GM12872 (cell line): ENCODE measurements at regions not wholly inside any gene's neighbourhood (a gene's known extent, or its start where the extent isn't known, plus 50 kb on each side); places are given as distances from the start of the nearest gene placed in this dataset.

Source experiments
- TF ChIP-seq, protein P1 (sequence below): IDR thresholded peaks from 3 replicates; pipeline ENCODE4 v1.5.1; 2011; ENCODE audit warnings: low read depth, mild to moderate bottlenecking, low read length, moderate library complexity; ENCODE audit not compliant: insufficient read depth

DNA sequence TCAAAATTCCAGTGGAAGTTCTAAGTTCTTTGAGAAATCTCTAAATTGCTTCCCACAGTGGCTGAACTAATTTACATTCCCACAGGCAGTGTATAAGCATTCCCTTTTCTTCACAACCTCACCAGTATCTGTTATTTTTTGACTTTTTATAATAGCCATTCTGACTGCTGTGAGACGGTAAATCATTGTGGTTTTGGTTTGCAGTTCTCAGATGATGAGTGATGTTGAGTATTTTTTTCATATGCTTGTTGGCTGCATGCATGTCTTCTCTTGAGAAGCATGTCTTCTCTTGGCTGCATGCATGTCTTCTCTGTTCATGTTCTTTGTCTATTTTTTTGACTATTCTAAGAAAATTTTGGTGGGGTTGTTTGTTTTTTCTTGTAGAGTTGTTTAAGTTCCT lies 499.6 kb upstream of the CCDC54 start:
- TF ChIP-seq, protein P1, sequence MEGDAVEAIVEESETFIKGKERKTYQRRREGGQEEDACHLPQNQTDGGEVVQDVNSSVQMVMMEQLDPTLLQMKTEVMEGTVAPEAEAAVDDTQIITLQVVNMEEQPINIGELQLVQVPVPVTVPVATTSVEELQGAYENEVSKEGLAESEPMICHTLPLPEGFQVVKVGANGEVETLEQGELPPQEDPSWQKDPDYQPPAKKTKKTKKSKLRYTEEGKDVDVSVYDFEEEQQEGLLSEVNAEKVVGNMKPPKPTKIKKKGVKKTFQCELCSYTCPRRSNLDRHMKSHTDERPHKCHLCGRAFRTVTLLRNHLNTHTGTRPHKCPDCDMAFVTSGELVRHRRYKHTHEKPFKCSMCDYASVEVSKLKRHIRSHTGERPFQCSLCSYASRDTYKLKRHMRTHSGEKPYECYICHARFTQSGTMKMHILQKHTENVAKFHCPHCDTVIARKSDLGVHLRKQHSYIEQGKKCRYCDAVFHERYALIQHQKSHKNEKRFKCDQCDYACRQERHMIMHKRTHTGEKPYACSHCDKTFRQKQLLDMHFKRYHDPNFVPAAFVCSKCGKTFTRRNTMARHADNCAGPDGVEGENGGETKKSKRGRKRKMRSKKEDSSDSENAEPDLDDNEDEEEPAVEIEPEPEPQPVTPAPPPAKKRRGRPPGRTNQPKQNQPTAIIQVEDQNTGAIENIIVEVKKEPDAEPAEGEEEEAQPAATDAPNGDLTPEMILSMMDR = no peak

DNA sequence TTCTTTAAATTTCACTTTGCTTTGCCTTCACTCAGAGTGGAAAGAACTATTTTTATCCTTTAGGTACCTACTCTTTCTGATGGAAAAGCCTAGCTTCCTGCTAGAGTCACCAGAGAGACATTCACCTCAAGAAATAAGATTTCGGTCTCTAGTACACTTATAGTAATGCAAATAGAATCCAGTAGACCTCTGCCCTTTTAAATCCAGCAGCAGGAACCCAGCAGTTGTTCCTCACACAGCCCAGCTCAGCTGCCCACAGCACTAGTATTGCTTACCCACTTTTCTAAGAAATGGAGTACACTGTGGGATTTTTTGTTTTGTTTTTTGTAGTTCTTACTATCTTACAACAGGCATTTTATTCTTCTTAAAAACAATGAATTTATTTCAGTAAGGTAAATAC lies 497.0 kb upstream of the CCDC54 start:
- TF ChIP-seq, protein P1 = no peak

DNA sequence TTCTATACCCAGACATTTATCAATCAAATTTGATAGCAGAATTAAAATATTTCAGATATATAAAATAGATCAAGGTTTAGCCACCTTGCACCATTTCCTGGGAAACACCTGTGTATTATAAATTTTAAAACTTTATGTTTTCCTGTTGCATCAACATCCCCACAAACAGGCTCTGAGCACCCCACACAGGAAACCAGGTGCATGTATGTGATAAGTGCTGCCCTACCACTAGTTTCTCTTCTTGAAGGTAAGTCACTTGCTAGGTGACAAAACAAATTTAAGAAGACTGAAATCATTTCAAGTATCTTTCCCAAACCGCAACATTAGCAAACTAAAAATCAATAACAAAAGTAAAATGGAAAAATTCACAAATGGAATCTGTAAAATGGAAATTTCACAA lies 496.1 kb upstream of the CCDC54 start:
- TF ChIP-seq, protein P1 = no peak

DNA sequence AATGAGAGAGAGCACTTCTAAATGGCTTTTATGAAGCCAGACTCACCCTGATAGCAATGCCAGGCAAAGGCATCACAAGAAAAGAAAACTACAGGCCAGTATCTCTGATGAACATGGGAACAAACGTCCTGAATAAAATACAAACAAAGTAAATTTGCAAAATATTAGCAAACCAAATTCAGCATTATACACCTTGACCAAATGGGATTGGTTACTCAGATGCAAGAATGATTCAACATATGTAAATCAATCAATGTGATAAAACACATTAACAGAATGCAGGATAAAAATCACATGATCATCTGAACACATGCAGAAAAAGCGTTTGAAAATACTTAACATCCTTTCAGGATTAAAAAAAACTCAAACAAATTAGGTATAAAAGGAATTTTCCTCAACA lies 494.9 kb upstream of the CCDC54 start:
- TF ChIP-seq, protein P1 = no peak

DNA sequence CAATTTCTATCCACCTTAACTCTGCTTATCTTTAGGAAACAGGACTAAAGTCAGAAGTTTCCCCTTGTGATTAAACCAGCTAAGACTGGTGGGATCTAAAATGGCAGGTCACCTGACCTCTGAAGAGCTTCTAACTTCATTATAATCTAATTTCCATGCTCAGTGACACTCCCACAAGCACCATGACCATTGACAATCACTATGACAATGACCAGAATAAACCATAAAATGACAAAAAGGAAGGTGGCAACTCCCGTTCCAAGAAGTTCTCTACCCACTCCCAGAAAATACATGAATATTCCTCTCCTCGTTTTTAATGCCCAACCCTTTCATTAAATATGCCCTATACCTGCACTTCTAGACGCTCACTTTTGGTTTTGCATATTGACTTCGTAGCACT lies 471.2 kb upstream of the CCDC54 start:
- TF ChIP-seq, protein P1 = no peak

DNA sequence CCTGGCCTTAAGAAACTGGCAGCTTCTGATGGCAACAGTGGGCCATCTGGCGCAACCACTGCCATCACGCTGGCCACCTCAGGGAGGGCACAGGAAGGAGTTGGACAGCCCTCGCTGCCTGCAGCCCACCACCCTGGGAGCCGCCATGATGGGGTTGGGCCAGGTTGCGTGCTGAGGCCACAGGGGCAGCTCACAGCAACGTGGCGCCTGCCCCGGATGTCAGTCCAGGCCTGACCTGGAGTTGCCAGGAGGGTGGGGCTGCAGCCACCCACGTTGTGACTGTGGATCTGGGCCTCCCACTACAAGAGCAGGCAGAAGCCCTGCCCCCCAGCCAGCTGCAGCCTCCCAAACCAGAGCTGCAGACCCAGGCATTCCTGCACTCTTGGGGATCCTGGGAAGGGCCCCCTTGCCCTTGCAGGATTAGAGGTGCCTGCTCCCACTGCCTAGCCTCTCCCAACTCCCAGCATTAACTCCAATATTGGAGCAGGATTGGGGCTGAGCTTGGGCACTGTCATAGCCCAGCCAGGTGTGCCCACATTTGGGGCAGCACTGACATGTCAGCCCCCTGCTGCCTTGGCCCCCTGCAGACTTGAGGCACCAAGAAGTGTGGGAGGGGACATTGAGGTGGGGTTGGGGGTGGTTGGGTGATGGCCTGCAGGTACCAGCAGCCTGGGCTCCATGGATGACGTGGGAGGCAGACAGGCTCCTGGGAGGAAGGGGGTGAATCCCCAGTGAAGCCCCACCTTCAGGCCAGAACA lies 468.9 kb upstream of the CCDC54 start:
- TF ChIP-seq, protein P1 = no peak

DNA sequence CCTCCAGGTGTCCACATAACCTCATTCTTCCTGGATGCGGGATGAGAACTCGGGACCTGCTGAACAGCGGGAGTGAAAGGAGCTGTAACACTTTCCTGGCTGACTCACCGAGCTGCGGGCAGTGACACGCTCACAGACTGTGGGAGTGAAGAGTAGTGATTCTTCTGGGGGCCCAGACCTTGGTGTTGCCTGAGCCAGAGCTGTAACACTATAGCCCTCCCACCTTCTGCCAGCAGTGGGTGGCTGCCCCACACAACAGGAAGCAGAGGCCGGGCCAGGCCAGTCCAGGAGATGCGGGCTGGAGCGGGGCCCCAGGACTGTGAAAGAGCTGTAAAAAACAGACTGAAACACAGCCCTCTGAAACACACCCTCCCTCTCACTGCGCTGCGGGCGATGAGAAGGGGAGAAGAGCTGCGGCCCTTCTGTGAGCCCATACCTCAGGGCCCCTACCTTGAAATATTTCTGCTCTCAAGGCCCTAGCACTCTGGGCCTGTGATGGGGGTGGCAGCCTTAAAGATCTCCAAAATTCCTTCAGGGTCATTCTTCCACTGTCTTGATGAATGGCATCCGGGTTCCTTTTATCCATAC lies 464.0 kb upstream of the CCDC54 start:
- TF ChIP-seq, protein P1 = no peak
